Head of caudate nucleus (tissue), 42 donors: ENCODE measurements at regions not wholly inside any gene's neighbourhood (a gene's known extent, or its start where the extent isn't known, plus 50 kb on each side); places are given as distances from the start of the nearest gene placed in this dataset.
"Not testable (repeated sequence)": the region's sequence is repeated elsewhere in the genome, so short reads cannot be mapped to it uniquely, and the experiment has no call there.

Source experiments
- DNase-seq, 42 donors: peaks; one replicate each; pipeline versions ENCODE4 v3.0.0 to v3.0.0-alpha.2; 2020 to 2021; ENCODE audit warnings: mixed read lengths in 7 of 42
- intact Hi-C: fragments of 100-400 bp; cut with DNase I; formaldehyde crosslinking; loops from one replicate; pipeline ENCODE4 v1.15.0; 2022

- intact Hi-C loops: no loop called here
- no peak for DNase-seq
Measured at GRCh38 chr1:103363008-103363365, 162.5 kb upstream of the RNPC3 start.

DNA sequence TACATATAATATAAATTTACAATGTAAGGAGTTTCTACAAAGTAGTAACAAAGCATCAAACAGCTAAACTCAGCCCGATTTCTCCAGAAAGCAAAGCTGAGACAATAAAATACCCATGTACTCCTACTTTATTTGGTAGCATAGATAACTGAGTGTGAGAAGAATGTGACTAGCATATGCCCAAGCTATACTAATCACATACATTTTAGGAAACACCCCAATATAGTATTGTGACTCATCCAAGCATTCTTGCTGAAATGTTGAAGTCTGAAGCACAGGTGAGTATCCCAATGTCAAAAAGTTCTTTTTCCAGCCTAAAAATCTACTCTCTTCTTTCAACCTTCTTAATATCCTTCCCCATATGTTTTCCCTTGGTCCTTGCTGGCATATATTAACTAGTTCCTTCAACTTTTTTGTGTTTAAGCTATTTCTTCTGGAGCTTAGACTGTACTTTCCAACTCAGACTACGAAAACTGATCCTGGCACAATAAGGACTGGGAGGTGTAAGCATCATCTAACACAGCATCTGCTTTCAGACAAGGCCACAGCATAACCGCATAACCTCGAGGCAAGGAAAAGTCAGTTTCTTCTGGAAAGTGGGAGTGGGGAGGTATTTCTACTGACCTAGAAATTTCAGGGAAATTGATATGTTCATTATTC lies 163.0 kb upstream of the RNPC3 start:
- intact Hi-C loops: no loop called here
- DNase-seq: no peak

GRCh38 chr1:103353391-103353790 lies 172.1 kb upstream of the RNPC3 start:
- DNase-seq: no peak
- intact Hi-C loops: no loop called here

DNA sequence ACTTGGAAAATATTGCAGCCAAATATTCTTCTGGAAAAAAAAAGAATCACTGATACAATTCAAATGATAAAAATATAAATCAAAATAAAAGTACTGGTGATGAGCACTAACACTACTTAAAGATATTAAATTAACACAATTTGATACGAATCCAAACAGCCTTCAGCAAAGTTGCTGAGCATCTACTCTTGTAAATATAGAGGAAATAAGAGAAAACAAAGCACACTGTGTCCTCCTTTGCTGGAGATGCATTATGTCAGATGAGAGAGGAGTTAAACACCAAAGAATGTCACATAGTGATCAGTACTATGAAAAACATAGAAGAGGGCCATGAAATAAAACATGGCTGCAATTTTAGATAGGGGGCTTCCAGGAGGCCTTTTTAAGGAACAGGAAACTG lies 177.4 kb upstream of the RNPC3 start:
- intact Hi-C loops: no loop called here

DNA sequence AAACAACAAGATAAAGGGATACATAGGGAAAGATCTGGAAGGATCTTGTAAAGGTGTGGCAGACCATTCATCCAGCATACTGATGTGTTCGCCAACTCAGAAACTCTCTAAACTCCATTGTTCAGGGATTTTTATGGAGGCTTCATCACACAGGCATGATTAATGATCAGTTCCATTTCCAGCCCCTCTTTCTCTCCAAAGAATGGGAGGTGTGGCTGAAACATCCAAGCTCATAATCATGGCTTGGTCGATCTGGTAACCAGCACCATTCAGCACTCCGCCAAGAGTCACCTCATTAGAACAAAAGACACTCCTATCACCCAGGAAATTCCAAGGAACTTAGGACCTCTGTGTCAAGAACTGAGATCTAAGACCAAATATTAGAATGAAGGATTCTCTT lies 180.6 kb upstream of the RNPC3 start:
- DNase-seq: no peak
- intact Hi-C loops: no loop called here

More for the DNA sequence above, 177.4 kb upstream of the RNPC3 start:
- DNase-seq: no peak

DNA sequence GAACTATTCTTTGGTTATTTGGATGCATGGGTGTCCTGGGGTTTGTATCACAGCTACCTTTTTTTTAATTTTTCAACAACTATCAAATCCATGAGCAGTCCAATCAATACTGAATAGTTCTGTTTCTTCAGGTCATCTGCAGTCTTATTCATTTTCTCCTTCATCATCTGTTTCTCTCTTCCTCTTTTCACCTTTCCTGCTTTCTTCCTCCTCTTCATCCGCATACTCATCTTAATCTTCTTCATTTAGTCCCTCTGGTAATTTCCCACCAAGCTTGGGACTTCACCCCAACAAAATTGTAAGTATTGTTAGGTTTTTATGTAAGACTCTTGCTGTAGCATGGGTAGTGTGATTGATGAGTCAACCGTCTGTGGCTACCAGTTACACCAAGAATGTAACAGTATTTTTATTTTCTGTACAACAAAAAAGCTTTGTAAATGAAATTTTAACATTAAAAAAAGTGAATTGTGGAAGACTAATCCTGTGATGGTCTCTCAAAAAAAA lies 184.1 kb upstream of the RNPC3 start:
- intact Hi-C loops: no loop called here

DNA sequence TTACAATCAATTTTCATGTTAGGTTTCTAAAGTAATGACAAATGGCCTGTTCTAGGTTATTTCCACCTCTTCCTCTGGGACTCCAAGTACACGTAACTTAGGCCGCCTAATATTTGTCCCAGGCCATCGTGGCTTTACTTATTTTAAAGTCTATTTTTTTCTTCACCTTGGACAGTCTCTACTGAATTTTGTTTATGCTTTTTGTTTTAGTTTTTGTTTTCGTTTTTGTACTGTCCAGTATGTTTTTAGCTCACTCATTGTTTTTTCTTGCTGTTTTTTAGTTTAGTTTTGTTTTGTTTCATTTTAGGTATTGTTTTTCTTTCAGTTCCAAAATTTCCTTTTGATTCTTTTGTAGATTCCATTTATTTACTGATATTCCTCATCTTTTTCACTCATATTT lies 187.7 kb upstream of the RNPC3 start:
- intact Hi-C loops: no loop called here

More for the DNA sequence above, 184.1 kb upstream of the RNPC3 start:
- no peak for DNase-seq

GRCh38 chr1:103336408-103336807 lies 189.1 kb upstream of the RNPC3 start:
- intact Hi-C loops: no loop called here
- peak in 2 of 42 donors; percentile 6 to 8 for DNase-seq

More for the DNA sequence above, 187.7 kb upstream of the RNPC3 start:
- DNase-seq: no peak

GRCh38 chr1:103333141-103333540 lies 192.4 kb upstream of the RNPC3 start:
- intact Hi-C loops: no loop called here
- DNase-seq: no peak

- intact Hi-C loops: no loop called here
- DNase-seq: no peak
Measured at GRCh38 chr1:103327054-103327719, 198.3 kb upstream of the RNPC3 start.

DNA sequence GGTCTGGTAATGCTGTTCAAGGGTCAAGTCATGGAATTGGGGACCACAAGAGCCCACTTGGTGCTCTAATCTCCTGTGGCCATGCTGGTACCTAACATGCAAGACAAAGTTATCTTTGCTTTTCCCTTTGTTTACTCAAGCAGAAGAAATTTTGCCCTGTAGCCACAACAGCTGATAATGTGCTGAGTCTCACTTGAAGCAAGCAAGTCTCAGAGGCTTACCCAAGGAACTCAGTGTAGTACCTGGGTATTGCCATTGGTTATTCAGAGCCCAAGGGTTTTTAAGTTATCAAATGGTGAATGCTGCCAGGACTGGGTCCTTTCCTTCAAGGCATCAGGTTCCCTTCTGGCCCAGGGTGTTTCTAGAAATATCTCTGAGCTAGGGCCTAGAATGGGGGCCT lies 198.9 kb upstream of the RNPC3 start:
- DNase-seq: no peak
- intact Hi-C loops: no loop called here

DNA sequence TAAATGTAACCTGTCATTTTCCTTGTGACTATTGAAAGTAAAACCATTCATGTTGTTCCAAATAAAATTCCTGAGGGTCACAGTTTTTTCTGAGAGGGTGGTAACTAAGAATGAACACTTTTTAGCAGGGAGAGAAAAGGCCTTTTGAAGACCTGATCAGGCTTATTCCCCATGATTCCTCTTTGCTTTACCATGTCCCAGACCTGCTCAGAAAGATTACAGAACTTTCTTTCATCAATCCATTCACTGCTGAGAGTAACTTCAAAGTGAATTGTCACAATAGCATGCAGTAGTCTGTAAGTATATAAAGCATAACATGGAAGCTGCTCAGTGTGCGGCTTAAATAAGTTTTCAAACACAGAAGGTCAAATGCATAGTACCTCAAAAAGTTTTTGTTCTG lies 201.5 kb upstream of the COL11A1 start:
- intact Hi-C loops: no loop called here
- DNase-seq: no peak

DNA sequence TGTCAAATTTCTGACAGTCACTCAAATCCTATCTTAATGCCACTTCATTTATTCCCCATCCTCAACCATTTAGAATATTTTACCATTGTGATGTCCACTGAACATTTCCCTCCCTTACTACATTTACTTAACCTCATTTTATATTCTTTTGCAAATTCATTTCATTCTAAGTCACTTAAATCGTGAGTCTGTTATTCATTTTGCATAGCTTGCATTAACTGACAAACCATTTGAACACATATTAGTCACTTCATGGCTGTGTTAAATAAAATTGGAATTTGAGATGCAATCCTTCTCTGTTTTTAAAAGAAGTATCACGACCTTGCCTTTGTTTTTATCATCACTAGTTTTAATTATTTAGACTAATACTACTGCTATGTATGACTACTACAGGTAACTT lies 199.4 kb upstream of the COL11A1 start:
- intact Hi-C loops: no loop called here
- no peak for DNase-seq

DNA sequence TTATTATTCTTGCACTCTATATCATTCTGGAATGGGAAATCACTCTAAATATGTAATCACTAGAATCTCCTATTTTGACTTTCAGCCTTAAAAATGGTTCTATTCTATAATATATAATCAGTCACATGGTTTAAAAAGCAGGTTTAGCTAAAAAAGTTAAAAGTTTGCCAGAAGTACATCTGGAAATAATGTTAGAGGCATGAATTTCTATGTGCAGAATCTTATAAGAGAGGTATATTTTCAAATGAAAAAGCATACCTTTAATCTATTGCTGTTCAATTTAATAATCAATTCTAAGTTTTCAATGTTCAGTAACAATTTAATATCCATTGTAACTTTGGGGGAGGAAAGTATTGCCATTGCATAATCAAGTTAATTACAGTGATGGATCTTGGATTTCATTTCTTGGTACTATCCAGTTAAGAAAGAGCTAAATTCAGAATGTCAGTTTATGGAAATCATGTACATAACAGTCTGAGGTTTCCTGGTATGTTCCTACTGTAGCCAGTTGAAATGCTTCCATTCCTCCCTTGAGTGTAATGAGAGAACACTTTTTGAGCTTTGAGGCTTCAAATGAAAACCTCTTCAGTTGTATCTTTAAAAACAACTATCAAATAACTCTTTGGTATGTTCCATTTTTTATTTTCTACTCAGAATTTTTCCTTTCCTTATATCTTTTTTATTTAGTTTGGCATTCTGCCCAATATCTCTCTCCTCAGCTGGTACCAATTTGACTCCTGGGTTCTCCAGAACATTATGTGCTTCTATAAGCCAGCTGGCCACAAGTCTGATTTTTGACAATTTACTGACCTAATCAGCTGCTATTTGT lies 175.7 kb upstream of the COL11A1 start:
- intact Hi-C loops: no loop called here
- no peak for DNase-seq

- no peak for DNase-seq
- intact Hi-C loops: no loop called here
Measured at GRCh38 chr1:103283371-103283770, 175.0 kb upstream of the COL11A1 start.

DNA sequence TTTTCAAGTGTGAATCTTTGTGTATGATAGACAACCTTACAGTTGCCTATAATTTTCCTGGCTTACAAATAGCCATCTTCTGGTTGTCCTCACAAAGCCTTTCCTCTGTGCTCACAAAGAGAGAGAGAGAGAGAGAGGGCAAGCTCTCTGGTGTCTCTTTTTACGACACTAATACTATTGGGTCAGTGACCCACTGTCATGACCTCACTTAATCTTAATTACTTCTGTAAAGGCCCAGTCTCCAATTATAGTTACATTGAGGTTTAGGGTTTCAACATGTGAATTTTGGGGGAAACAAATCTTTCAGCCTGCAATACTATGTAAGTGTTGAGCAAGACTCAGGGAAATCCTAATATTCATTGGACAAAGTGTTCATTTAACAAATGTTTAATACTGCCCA lies 167.4 kb upstream of the COL11A1 start:
- DNase-seq: no peak
- intact Hi-C loops: no loop called here

DNA sequence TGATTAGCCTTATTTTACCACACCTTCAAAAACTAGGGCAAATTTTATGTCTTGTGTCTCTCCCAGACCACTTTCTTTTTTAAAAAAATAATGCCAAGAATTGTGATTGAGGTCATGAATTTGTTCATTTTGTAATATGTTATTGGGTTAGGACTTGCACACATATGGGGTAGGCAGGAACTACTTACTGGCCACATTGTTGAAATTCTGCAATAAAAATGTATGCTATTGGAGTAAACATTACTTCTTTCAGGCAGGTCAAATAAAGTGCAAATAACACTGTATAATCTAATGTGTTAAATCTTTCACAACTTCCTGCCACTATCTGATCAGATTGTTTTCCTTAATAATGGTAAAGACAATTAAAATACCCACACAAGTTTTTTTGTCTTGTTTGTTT lies 166.6 kb upstream of the COL11A1 start:
- intact Hi-C loops: no loop called here

GRCh38 chr1:103273106-103273505 lies 164.8 kb upstream of the COL11A1 start:
- no peak for DNase-seq
- intact Hi-C loops: no loop called here

More for the DNA sequence above, 166.6 kb upstream of the COL11A1 start:
- no peak for DNase-seq

DNA sequence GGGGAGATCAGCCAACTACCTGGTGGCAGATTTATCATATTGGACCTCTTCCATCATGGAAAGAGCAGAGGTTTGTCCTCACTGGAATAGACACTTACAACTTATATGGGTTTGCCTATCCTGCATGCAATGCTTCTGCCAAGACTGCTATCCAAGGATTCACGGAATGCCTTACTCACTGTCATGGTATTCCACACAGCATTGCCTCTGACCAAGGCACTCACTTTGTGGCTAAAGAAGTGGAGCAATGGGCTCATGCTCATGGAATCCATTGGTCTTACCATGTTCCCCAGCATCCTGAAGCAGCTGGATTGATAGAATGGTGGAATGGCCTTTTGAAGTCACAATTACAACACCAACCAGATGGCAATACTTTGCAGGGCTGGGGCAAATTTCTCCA lies 163.1 kb upstream of the COL11A1 start:
- intact Hi-C loops, DNase-seq: not testable (repeated sequence)

DNA sequence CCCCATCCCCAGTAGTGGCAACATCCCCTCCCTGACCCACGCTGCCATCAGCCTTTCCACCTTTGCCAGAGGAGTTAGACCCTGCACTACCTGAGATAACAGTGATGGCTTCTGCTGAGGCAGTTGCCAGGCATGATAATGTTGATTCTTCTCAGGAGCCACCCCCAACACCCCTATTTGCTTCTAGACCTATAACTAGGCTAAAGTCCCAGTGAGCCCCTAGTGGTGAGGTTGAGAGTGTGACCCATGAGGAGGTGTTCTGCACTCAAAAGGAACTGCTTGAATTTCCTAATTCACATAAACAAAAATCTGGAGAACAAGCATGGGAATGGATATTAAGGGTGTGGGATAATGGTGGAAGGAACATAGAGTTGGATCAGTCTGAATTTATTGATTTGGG lies 159.6 kb upstream of the COL11A1 start:
- no peak for DNase-seq
- intact Hi-C loops: no loop called here
